NCI-H460 (cell line): ENCODE measurements at regions not wholly inside any gene's neighbourhood (a gene's known extent, or its start where the extent isn't known, plus 50 kb on each side); places are given as distances from the start of the nearest gene placed in this dataset.
A peak's percentile ranks its signal among the peaks of the same experiment; 100 is the strongest.
"Not testable (repeated sequence)": the region's sequence is repeated elsewhere in the genome, so short reads cannot be mapped to it uniquely, and the experiment has no call there.

Experiments used
- DNase-seq: peaks from one replicate; pipeline ENCODE4 v3.0.0-alpha.2; 2016; ENCODE audit warnings: low read depth; ENCODE audit errors: extremely low read depth

- DNase-seq: peak; percentile 55
Measured at GRCh38 chr13:64675255-64675892, 2554.8 kb downstream of the PCDH9 start.

- DNase-seq: no peak
Measured at GRCh38 chr13:64674126-64674525, 2556.0 kb downstream of the PCDH9 start.

GRCh38 chr13:64672751-64673150 is 2557.4 kb downstream of the PCDH9 start:
- no peak for DNase-seq

GRCh38 chr13:64662887-64663593 is 2567.1 kb downstream of the PCDH9 start:
- DNase-seq: no peak

- DNase-seq: no peak
Measured at GRCh38 chr13:64648293-64648692, 2581.8 kb downstream of the PCDH9 start.

- DNase-seq: no peak
Measured at GRCh38 chr13:64643066-64643465, 2587.1 kb downstream of the PCDH9 start.

- DNase-seq: no peak
Measured at GRCh38 chr13:64640002-64640401, 2590.1 kb downstream of the PCDH9 start.

GRCh38 chr13:64639206-64639605 is 2590.9 kb downstream of the PCDH9 start:
- DNase-seq: no peak

- DNase-seq: no peak
Measured at GRCh38 chr13:64633948-64634347, 2596.2 kb downstream of the PCDH9 start.

- no peak for DNase-seq
Measured at GRCh38 chr13:64627654-64628053, 2602.5 kb downstream of the PCDH9 start.

GRCh38 chr13:64626105-64626504 is 2604.0 kb downstream of the PCDH9 start:
- no peak for DNase-seq

GRCh38 chr13:64617231-64617630 is 2612.9 kb downstream of the PCDH9 start:
- no peak for DNase-seq

- DNase-seq: no peak
Measured at GRCh38 chr13:64591971-64592370, 2638.2 kb downstream of the PCDH9 start.

GRCh38 chr13:64579331-64579730 is 2650.8 kb downstream of the PCDH9 start:
- no peak for DNase-seq

- no peak for DNase-seq
Measured at GRCh38 chr13:64568748-64569147, 2661.4 kb downstream of the PCDH9 start.

GRCh38 chr13:64558031-64558430 is 2672.1 kb downstream of the PCDH9 start:
- DNase-seq: not testable (repeated sequence)

GRCh38 chr13:64556376-64556775 is 2673.8 kb downstream of the PCDH9 start:
- no peak for DNase-seq

- no peak for DNase-seq
Measured at GRCh38 chr13:64553411-64554129, 2676.6 kb downstream of the PCDH9 start.

- DNase-seq: peak; percentile 33
Measured at GRCh38 chr13:64551755-64552154, 2678.4 kb downstream of the PCDH9 start.

GRCh38 chr13:64546371-64546770 is 2683.8 kb downstream of the PCDH9 start:
- no peak for DNase-seq

- no peak for DNase-seq
Measured at GRCh38 chr13:64540976-64541375, 2689.2 kb downstream of the PCDH9 start.

GRCh38 chr13:64540468-64540867 is 2689.7 kb downstream of the PCDH9 start:
- peak; percentile 20 for DNase-seq
